Liver (tissue), 8 donors: ENCODE measurements at regions not wholly inside any gene's neighbourhood (a gene's known extent, or its start where the extent isn't known, plus 50 kb on each side); places are given as distances from the start of the nearest gene placed in this dataset.

ENCODE experiments used
- DNase-seq: peaks from one replicate; pipeline ENCODE4 v3.0.0-alpha.2; 2017; ENCODE audit warnings: low spot score
- H3K27ac ChIP-seq, 2 donors: one replicate each; pipeline ENCODE4 v1.7.0; 2013; ENCODE audit warnings: inconsistent platforms in 2 of 2, low read length in 2 of 2, control low read depth in 1 of 2, low read depth in 1 of 2, mild to moderate bottlenecking in 1 of 2
- H3K27me3 ChIP-seq, 4 donors: one replicate each; pipeline versions ENCODE4 v1.6.1 to v1.7.0; 2013; ENCODE audit warnings: low read length in 3 of 4, inconsistent platforms in 1 of 4, mild to moderate bottlenecking in 1 of 4, moderate library complexity in 1 of 4; ENCODE audit not compliant: control insufficient read depth in 4 of 4, insufficient read depth in 4 of 4
- H3K36me3 ChIP-seq, 4 donors: one replicate each; pipeline versions ENCODE4 v1.6.1 to v1.7.0; 2013; ENCODE audit warnings: low read length in 3 of 4, mild to moderate bottlenecking in 3 of 4, low read depth in 1 of 4, moderate library complexity in 1 of 4; ENCODE audit not compliant: control insufficient read depth in 4 of 4, insufficient read depth in 3 of 4
- H3K4me1 ChIP-seq, 4 donors: one replicate each; pipeline versions ENCODE4 v1.6.1 to v1.7.0; 2013; ENCODE audit warnings: low read length in 3 of 4, mild to moderate bottlenecking in 3 of 4, moderate library complexity in 1 of 4; ENCODE audit not compliant: control insufficient read depth in 4 of 4, insufficient read depth in 4 of 4
- H3K4me3 ChIP-seq, 3 donors: one replicate each; pipeline versions ENCODE4 v1.6.1 to v1.7.0; 2013; ENCODE audit warnings: low read length in 3 of 3, control low read depth in 1 of 3, low read depth in 1 of 3, mild to moderate bottlenecking in 1 of 3
- H3K9ac ChIP-seq, 2 donors: one replicate each; pipeline ENCODE4 v1.7.0; 2013; ENCODE audit warnings: low read length in 2 of 2, mild to moderate bottlenecking in 2 of 2, moderate library complexity in 2 of 2, control low read depth in 1 of 2, low read depth in 1 of 2
- H3K9me3 ChIP-seq, 4 donors: one replicate each; pipeline versions ENCODE4 v1.6.1 to v1.7.0; 2013; ENCODE audit warnings: low read length in 3 of 4; ENCODE audit not compliant: control insufficient read depth in 4 of 4
- ATF3 ChIP-seq: IDR thresholded peaks from 2 replicates; pipeline ENCODE4 v1.6.1; 2016; ENCODE audit warnings: antibody characterized with exemption
- CTCF ChIP-seq: fragments of 150-350 bp; IDR thresholded peaks from 2 replicates; pipeline ENCODE4 v1.5.1; 2017; ENCODE audit warnings: improper control_type of control experiment, low read depth, low read length; ENCODE audit not compliant: missing input control
- EGR1 ChIP-seq, 2 donors: IDR thresholded peaks; 2 replicates each; pipeline ENCODE4 v1.6.1; 2016 to 2018; ENCODE audit warnings: antibody characterized with exemption in 2 of 2, low read depth in 2 of 2
- FOXA1 ChIP-seq: IDR thresholded peaks from 2 replicates; pipeline ENCODE4 v1.6.1; 2016; ENCODE audit warnings: antibody characterized with exemption
- HNF4G ChIP-seq: IDR thresholded peaks from 2 replicates; pipeline ENCODE4 v1.6.1; 2016; ENCODE audit warnings: antibody characterized with exemption
- JUND ChIP-seq, 2 donors: IDR thresholded peaks; 2 replicates each; pipeline ENCODE4 v1.6.1; 2016; ENCODE audit warnings: antibody characterized with exemption in 2 of 2
- MAX ChIP-seq: IDR thresholded peaks from 2 replicates; pipeline ENCODE4 v1.6.1; 2016; ENCODE audit warnings: antibody characterized with exemption
- RAD21 ChIP-seq, 2 donors: IDR thresholded peaks; 2 replicates each; pipeline ENCODE4 v1.6.1; 2016; ENCODE audit warnings: antibody characterized with exemption in 2 of 2, mild to moderate bottlenecking in 2 of 2
- REST ChIP-seq: IDR thresholded peaks from 2 replicates; pipeline ENCODE4 v1.6.1; 2016; ENCODE audit warnings: antibody characterized with exemption, mild to moderate bottlenecking
- RXRA ChIP-seq, 2 donors: IDR thresholded peaks; 2 replicates each; pipeline ENCODE4 v1.6.1; 2017 to 2018; ENCODE audit warnings: antibody characterized with exemption in 2 of 2, mild to moderate bottlenecking in 1 of 2
- TAF1 ChIP-seq: conservative IDR thresholded peaks from 2 replicates; pipeline ENCODE4 v1.6.1; 2016; ENCODE audit warnings: antibody characterized with exemption, mild to moderate bottlenecking
- YY1 ChIP-seq: IDR thresholded peaks from 2 replicates; pipeline ENCODE4 v1.6.1; 2016; ENCODE audit warnings: antibody characterized with exemption, mild to moderate bottlenecking
- WGBS: extraction: QIAGEN DNeasy Blood & Tissue Kit; methylation state at CpG from one replicate; pipeline ENCODE4 v1.1.7; 2013; 5-methylcytosine and 5-hydroxymethylcytosine counted together
- donor health status: healthy.
- donor health status: healthy.
- donor health status: healthy.
- donor health status: healthy.
- donor health status: healthy.

GRCh38 chr2:589281-590130, 87.7 kb downstream of the TMEM18 start:
- WGBS = 85% methylated on average over 10 of the region's 10 CpGs
- Histone ChIP-seq H3K27ac (no peak overlapping the region), H3K4me3 (no peak overlapping the region), H3K36me3 (no peaks in the 10 kb centered on the region), H3K9ac (no peak overlapping the region), H3K27me3 (peaks cover 0 to 9% (median 0%) of the 10 kb centered on the region in 4 donors), H3K4me1 (no peaks in the 10 kb centered on the region), H3K9me3 (no peaks in the 10 kb centered on the region)
- no peak for TF ChIP-seq EGR1 (IDR thresholded peaks at IDR 0.05; ENCODE audit: low read depth in 2 of 2)
- TF ChIP-seq RAD21 (IDR thresholded peaks at IDR 0.05) = no peak
- no peak for DNase-seq

GRCh38 chr2:588074-588645, 89.0 kb downstream of the TMEM18 start:
- DNase-seq = peak; percentile 20
- no peak overlapping the region for H3K27ac ChIP-seq
- 90% methylated on average over 17 of the region's 17 CpGs for WGBS
- H3K4me3 ChIP-seq = no peak overlapping the region
- H3K36me3 ChIP-seq = no peaks in the 10 kb centered on the region
- H3K4me1 ChIP-seq = no peaks in the 10 kb centered on the region
- TF ChIP-seq RXRA (IDR thresholded peaks at IDR 0.05) = no peak
- no peak for TF ChIP-seq JUND (IDR thresholded peaks at IDR 0.05)
- TF ChIP-seq TAF1 = no peak
- no peak for TF ChIP-seq CTCF
- no peak for TF ChIP-seq MAX
- TF ChIP-seq YY1 = no peak
- no peak for TF ChIP-seq ATF3
- no peak overlapping the region for H3K9ac ChIP-seq
- peaks cover 0 to 9% (median 0%) of the 10 kb centered on the region in 4 donors for H3K27me3 ChIP-seq
- H3K9me3 ChIP-seq = no peaks in the 10 kb centered on the region

GRCh38 chr2:587087-587960, 89.9 kb downstream of the TMEM18 start:
- H3K4me1 ChIP-seq = no peaks in the 10 kb centered on the region
- TF ChIP-seq FOXA1 (no peak), CTCF (no peak), YY1 (no peak), HNF4G (no peak), REST (no peak), ATF3 (no peak)
- H3K36me3 ChIP-seq = no peaks in the 10 kb centered on the region
- H3K9me3 ChIP-seq = no peaks in the 10 kb centered on the region
- no peak overlapping the region for H3K9ac ChIP-seq
- no peak overlapping the region for H3K4me3 ChIP-seq
- WGBS = 83% methylated on average over 18 of the region's 18 CpGs
- DNase-seq = no peak
- no peak overlapping the region for H3K27ac ChIP-seq
- peaks cover 0 to 9% (median 0%) of the 10 kb centered on the region in 4 donors for H3K27me3 ChIP-seq
